T1000 (cell line): ENCODE measurements at regions not wholly inside any gene's neighbourhood (a gene's known extent, or its start where the extent isn't known, plus 50 kb on each side); places are given as distances from the start of the nearest gene placed in this dataset.

Source experiments
- DNase-seq: peaks from one replicate; lab custom pipeline; 2025; ENCODE audit warnings: mixed read lengths; lab: John Stamatoyannopoulos, UW

GRCh38 chr2:196249171-196249570 lies 77.8 kb upstream of the STK17B start:
- DNase-seq: no peak

GRCh38 chr2:196249860-196250259 lies 78.5 kb upstream of the STK17B start:
- DNase-seq: no peak

- no peak for DNase-seq
Observed at GRCh38 chr2:196251132-196251531, 79.8 kb upstream of the STK17B start.

- no peak for DNase-seq
Observed at GRCh38 chr2:196252408-196253115, 81.2 kb upstream of the STK17B start.

- no peak for DNase-seq
Observed at GRCh38 chr2:196253116-196253480, 81.7 kb upstream of the STK17B start.

- no peak for DNase-seq
Observed at GRCh38 chr2:196256585-196256984, 85.2 kb upstream of the STK17B start.

GRCh38 chr2:196257086-196257485 lies 85.7 kb upstream of the STK17B start:
- no peak for DNase-seq

GRCh38 chr2:196258407-196258806 lies 87.0 kb upstream of the STK17B start:
- no peak for DNase-seq

- DNase-seq: peak; percentile 45
Observed at GRCh38 chr2:196259507-196260481, 88.4 kb upstream of the STK17B start.

- no peak for DNase-seq
Observed at GRCh38 chr2:196260546-196260945, 89.2 kb upstream of the STK17B start.

- DNase-seq: no peak
Observed at GRCh38 chr2:196262606-196263005, 91.2 kb upstream of the STK17B start.

GRCh38 chr2:196263181-196263747 lies 91.9 kb upstream of the STK17B start:
- DNase-seq: no peak

GRCh38 chr2:196266351-196266750 lies 95.0 kb upstream of the STK17B start:
- no peak for DNase-seq

GRCh38 chr2:196266855-196267254 lies 95.5 kb upstream of the STK17B start:
- no peak for DNase-seq

GRCh38 chr2:196268025-196268424 lies 96.6 kb upstream of the STK17B start:
- DNase-seq: no peak

- peak; percentile 27 for DNase-seq
Observed at GRCh38 chr2:196268538-196269338, 97.4 kb upstream of the STK17B start.

- DNase-seq: no peak
Observed at GRCh38 chr2:196271795-196272194, 100.4 kb upstream of the STK17B start.

- no peak for DNase-seq
Observed at GRCh38 chr2:196274387-196274809, 103.0 kb upstream of the STK17B start.

- no peak for DNase-seq
Observed at GRCh38 chr2:196275646-196276352, 104.4 kb upstream of the STK17B start.

GRCh38 chr2:196276421-196276820 lies 105.0 kb upstream of the STK17B start:
- no peak for DNase-seq

GRCh38 chr2:196277002-196277401 lies 105.6 kb upstream of the STK17B start:
- no peak for DNase-seq
